ENCODE measurements at regions not wholly inside any gene's neighbourhood (a gene's known extent, or its start where the extent isn't known, plus 50 kb on each side); places are given as distances from the start of the nearest gene placed in this dataset.

DNA sequence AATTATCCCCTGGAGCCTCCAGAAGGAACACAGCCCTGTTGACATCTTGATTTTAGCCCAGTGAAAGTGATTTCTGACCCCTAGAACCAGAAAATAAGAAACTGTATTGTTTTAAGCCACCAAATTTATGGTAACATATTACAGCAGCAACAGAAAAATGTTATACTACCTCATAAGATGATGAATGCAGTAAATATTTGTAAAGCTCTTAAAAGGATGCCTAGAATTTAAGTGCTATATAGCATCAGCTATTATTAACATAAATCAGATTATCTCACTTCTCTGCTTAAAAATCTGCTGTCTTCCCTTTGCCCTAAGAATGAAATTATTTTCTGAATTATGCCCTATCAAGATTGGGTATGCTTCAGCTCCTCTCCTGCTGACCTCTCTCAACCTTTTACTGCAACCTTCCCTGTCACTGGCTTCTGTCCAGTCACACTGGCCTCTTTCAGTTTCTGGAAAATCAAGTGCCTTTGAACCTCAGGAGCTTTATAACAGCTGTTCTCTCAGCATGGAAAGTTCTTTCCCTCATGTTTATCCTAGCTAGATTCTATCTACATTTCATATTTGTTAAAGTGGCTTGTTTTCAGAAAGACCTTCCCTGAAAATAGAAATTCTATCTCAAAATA lies 78.9 kb downstream of the GPR37 start:
- no peak for TF ChIP-seq CTCF (IDR thresholded peaks at IDR 0.05; ENCODE audit: low read depth, low read length)
- no peak for DNase-seq
- H3K36me3 ChIP-seq = no peaks in the 10 kb centered on the region
- no peak overlapping the region for H3K4me3 ChIP-seq (ENCODE audit: low read depth, low read length)
- no peaks in the 10 kb centered on the region for H3K4me1 ChIP-seq
- no peaks in the 10 kb centered on the region for H3K9me3 ChIP-seq
- H3K27me3 ChIP-seq = no peaks in the 10 kb centered on the region

GRCh38 chr7:124681946-124682345 lies 83.6 kb downstream of the GPR37 start:
- H3K4me1 ChIP-seq = no peaks in the 10 kb centered on the region
- no peaks in the 10 kb centered on the region for H3K27me3 ChIP-seq
- no peak for TF ChIP-seq CTCF (IDR thresholded peaks at IDR 0.05; ENCODE audit: low read depth, low read length)
- DNase-seq = no peak
- H3K36me3 ChIP-seq = no peaks in the 10 kb centered on the region
- no peaks in the 10 kb centered on the region for H3K9me3 ChIP-seq
- no peak overlapping the region for H3K4me3 ChIP-seq (ENCODE audit: low read depth, low read length)

GRCh38 chr7:124680304-124680703 lies 85.3 kb downstream of the GPR37 start:
- H3K4me1 ChIP-seq = no peaks in the 10 kb centered on the region
- H3K4me3 ChIP-seq (ENCODE audit: low read depth, low read length) = no peak overlapping the region
- H3K36me3 ChIP-seq = no peaks in the 10 kb centered on the region
- no peak for TF ChIP-seq CTCF (IDR thresholded peaks at IDR 0.05; ENCODE audit: low read depth, low read length)
- H3K9me3 ChIP-seq = no peaks in the 10 kb centered on the region
- H3K27me3 ChIP-seq = no peaks in the 10 kb centered on the region
- DNase-seq = no peak

DNA sequence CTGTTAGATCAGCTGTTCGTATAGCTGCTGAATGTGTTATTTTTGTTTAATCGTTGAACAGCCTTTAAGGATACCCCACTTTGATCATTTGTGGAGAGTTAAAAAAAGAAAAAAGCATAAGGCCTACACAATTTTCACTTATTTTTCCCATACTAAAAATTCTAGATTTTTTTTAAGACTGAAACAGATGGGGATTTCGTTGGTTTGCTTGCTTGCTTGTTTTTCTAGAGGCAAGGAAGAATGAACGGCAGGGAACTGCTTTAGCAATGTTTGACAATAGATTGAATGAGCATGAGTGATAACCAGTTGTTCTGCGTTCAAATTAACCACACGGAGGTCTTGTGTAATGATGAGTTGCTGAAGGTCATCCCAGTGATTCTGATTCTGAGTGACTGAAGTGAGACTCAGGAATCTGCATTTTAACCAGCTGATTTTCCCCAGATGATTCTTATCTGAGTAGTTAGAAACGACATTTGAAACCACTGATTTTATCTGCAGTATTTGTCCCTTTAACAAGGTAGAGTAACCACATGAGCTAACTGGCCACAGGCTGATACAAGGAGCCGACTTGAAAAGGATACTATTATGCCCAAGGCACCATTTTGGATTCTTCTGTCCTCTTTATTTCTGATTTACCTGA lies 85.9 kb downstream of the GPR37 start:
- no peaks in the 10 kb centered on the region for H3K27me3 ChIP-seq
- H3K4me1 ChIP-seq = no peaks in the 10 kb centered on the region
- H3K4me3 ChIP-seq (ENCODE audit: low read depth, low read length) = no peak overlapping the region
- no peak for DNase-seq
- TF ChIP-seq CTCF (IDR thresholded peaks at IDR 0.05; ENCODE audit: low read depth, low read length) = no peak
- no peaks in the 10 kb centered on the region for H3K9me3 ChIP-seq
- no peaks in the 10 kb centered on the region for H3K36me3 ChIP-seq

GRCh38 chr7:124679146-124679545 lies 86.4 kb downstream of the GPR37 start:
- H3K4me3 ChIP-seq (ENCODE audit: low read depth, low read length) = no peak overlapping the region
- H3K4me1 ChIP-seq = no peaks in the 10 kb centered on the region
- no peaks in the 10 kb centered on the region for H3K9me3 ChIP-seq
- no peak for DNase-seq
- H3K27me3 ChIP-seq = no peaks in the 10 kb centered on the region
- H3K36me3 ChIP-seq = no peaks in the 10 kb centered on the region
- no peak for TF ChIP-seq CTCF (IDR thresholded peaks at IDR 0.05; ENCODE audit: low read depth, low read length)

GRCh38 chr7:124674451-124674850 lies 91.1 kb downstream of the GPR37 start:
- no peaks in the 10 kb centered on the region for H3K9me3 ChIP-seq
- no peaks in the 10 kb centered on the region for H3K36me3 ChIP-seq
- no peaks in the 10 kb centered on the region for H3K4me1 ChIP-seq
- no peak for DNase-seq
- H3K4me3 ChIP-seq (ENCODE audit: low read depth, low read length) = no peak overlapping the region
- H3K27me3 ChIP-seq = no peaks in the 10 kb centered on the region
- TF ChIP-seq CTCF (IDR thresholded peaks at IDR 0.05; ENCODE audit: low read depth, low read length) = no peak
